Spleen (tissue), 11 donors: ENCODE measurements at regions not wholly inside any gene's neighbourhood (a gene's known extent, or its start where the extent isn't known, plus 50 kb on each side); places are given as distances from the start of the nearest gene placed in this dataset.

Experiments
- DNase-seq: peaks from one replicate; pipeline ENCODE4 v3.0.0-alpha.2; 2020
- H3K27ac ChIP-seq, 8 donors: fragments of 200-600 bp; sonication (generic) in 7 of 8; 1 replicate in 4 of 8; 2 replicates in 4 of 8; pipeline versions ENCODE4 v1.5.0 to v1.8.0; 2016 to 2021; ENCODE audit warnings: inconsistent platforms in 4 of 8, mild to moderate bottlenecking in 4 of 8, moderate library complexity in 1 of 8
- H3K27me3 ChIP-seq, 7 donors: fragments of 200-600 bp; sonication (generic) in 6 of 7; replicated peaks in 1 of 7; 1 replicate in 4 of 7; 2 replicates in 3 of 7; pipeline versions ENCODE4 v1.5.0 to v1.8.0; 2016 to 2021; ENCODE audit warnings: inconsistent platforms in 3 of 7, mild to moderate bottlenecking in 1 of 7
- H3K36me3 ChIP-seq, 6 donors: fragments of 200-600 bp; sonication (generic) in 5 of 6; 1 replicate in 4 of 6; 2 replicates in 2 of 6; pipeline versions ENCODE4 v1.5.0 to v1.8.0; 2016 to 2021; ENCODE audit warnings: inconsistent platforms in 2 of 6
- H3K4me1 ChIP-seq, 6 donors: fragments of 200-600 bp; sonication (generic) in 5 of 6; 1 replicate in 3 of 6; 2 replicates in 3 of 6; pipeline versions ENCODE4 v1.5.0 to v1.8.0; 2016 to 2021; ENCODE audit warnings: inconsistent platforms in 3 of 6
- H3K4me3 ChIP-seq, 8 donors: fragments of 200-600 bp; sonication (generic) in 7 of 8; 1 replicate in 4 of 8; 2 replicates in 4 of 8; pipeline versions ENCODE4 v1.5.0 to v1.8.0; 2016 to 2021; ENCODE audit warnings: inconsistent platforms in 4 of 8, mild to moderate bottlenecking in 4 of 8, moderate library complexity in 2 of 8
- H3K9me3 ChIP-seq, 8 donors: fragments of 200-600 bp; sonication (generic) in 7 of 8; 1 replicate in 4 of 8; 2 replicates in 4 of 8; pipeline versions ENCODE4 v1.5.0 to v1.8.0; 2016 to 2021; ENCODE audit warnings: inconsistent platforms in 4 of 8
- POLR2A ChIP-seq, 3 donors: fragments of 450-650 bp; IDR thresholded peaks; one replicate each; pipeline ENCODE4 v1.5.1; 2017; ENCODE audit warnings: antibody characterized with exemption in 3 of 3, mild to moderate bottlenecking in 1 of 3
- POLR2AphosphoS5 ChIP-seq, 3 donors: sonication (generic); formaldehyde crosslinking; IDR thresholded peaks; one replicate each; pipeline ENCODE4 v1.5.1; 2017; ENCODE audit warnings: antibody characterized with exemption in 3 of 3
- WGBS, 5 donors: extraction: QIAGEN DNeasy Blood & Tissue Kit in 3 of 5; methylation state at CpG; one replicate each; pipeline versions ENCODE4 v1.1.5 to v1.1.7; 2013 to 2018; 5-methylcytosine and 5-hydroxymethylcytosine counted together
- intact Hi-C: fragments of 100-400 bp; cut with DNase I; formaldehyde crosslinking; loops from one replicate; pipeline ENCODE4 v1.15.0; 2023; ENCODE audit warnings: low total_unique reads
- TF ChIP-seq, protein P1 (sequence below), 11 experiments: fragments of 200-600 bp in 7 of 11; fragments of 450-650 bp in 4 of 11; sonication (generic) in 4 of 11; IDR thresholded peaks in 8 of 11; conservative IDR thresholded peaks in 3 of 11; 1 replicate in 7 of 11; 2 replicates in 4 of 11; pipeline versions ENCODE4 v1.4.0 to v1.8.0; 2016 to 2021; ENCODE audit warnings: antibody characterized with exemption in 11 of 11, inconsistent platforms in 4 of 11, mild to moderate bottlenecking in 1 of 11
- donor health status: healthy with polysubstance abuse.
- donor health status: DM: no; HTN: no; CAD: no; lungs with moderate emphysema.
- donor health status: DM: no; HTN: no; CAD: no.
- donor health status: Bipolar disorder and iron deficiency.
- donor health status: healthy.
- donor health status: DM: no; HTN: no; CAD: no.
- donor health status: DM: yes; HTN: yes; CAD: no.

DNA sequence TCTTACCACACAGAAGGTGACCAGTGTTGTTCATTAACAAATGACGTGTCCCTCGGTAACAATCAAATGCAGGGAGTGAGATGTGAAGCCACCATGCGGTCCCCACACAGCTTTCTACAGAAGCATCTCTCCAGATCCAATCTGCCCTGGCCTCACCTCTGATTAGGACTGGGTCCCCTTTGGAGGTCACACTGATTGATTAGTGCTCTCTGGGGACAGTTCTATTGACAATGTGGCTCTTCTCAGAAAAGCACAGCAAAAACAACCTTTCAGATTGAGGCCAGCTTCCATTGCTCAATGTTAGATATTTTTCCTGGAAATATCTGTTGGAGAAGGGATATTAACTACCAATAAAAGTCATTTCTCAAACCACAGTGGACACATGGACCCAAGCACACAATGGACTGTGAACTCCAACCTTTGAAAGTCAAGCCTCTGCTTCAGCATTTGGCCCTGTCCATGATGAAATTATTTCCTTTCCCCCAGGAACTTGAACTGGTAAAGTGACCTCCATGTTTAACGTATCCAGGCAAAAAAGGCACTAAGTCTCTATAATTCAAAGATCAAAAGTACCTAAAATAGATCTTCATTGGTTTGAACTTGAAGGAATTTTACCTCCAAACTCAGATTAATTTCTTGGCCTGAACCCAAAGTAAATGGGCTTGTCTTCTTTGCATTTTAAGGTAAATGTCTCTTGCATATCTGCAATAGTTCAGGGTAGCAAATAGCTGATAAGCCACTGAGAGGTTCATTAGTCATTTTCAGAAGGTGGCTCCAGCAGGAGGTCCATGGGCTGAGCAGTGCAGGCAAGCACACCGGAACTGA is 118.5 kb downstream of the FOXA2 start:
- Histone ChIP-seq H3K27me3 (peaks cover 0 to 10% (median 0%) of the 10 kb centered on the region in 7 donors), H3K36me3 (no peaks in the 10 kb centered on the region), H3K4me3 (no peak overlapping the region), H3K9me3 (no peaks in the 10 kb centered on the region), H3K27ac (no peak overlapping the region), H3K4me1 (no peaks in the 10 kb centered on the region)
- TF ChIP-seq POLR2AphosphoS5 (IDR thresholded peaks at IDR 0.05) (no peak), POLR2A (IDR thresholded peaks at IDR 0.05) (no peak)
- TF ChIP-seq, protein P1, sequence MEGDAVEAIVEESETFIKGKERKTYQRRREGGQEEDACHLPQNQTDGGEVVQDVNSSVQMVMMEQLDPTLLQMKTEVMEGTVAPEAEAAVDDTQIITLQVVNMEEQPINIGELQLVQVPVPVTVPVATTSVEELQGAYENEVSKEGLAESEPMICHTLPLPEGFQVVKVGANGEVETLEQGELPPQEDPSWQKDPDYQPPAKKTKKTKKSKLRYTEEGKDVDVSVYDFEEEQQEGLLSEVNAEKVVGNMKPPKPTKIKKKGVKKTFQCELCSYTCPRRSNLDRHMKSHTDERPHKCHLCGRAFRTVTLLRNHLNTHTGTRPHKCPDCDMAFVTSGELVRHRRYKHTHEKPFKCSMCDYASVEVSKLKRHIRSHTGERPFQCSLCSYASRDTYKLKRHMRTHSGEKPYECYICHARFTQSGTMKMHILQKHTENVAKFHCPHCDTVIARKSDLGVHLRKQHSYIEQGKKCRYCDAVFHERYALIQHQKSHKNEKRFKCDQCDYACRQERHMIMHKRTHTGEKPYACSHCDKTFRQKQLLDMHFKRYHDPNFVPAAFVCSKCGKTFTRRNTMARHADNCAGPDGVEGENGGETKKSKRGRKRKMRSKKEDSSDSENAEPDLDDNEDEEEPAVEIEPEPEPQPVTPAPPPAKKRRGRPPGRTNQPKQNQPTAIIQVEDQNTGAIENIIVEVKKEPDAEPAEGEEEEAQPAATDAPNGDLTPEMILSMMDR (IDR thresholded peaks at IDR 0.05 in 8 of 11, conservative IDR thresholded peaks at IDR 0.05 in 3 of 11) = no peak
- 73 to 81% (median 76%) methylated on average over 5 of the region's 5 CpGs for WGBS, 5 donors
- DNase-seq = no peak
- intact Hi-C loops = no loop called here

DNA sequence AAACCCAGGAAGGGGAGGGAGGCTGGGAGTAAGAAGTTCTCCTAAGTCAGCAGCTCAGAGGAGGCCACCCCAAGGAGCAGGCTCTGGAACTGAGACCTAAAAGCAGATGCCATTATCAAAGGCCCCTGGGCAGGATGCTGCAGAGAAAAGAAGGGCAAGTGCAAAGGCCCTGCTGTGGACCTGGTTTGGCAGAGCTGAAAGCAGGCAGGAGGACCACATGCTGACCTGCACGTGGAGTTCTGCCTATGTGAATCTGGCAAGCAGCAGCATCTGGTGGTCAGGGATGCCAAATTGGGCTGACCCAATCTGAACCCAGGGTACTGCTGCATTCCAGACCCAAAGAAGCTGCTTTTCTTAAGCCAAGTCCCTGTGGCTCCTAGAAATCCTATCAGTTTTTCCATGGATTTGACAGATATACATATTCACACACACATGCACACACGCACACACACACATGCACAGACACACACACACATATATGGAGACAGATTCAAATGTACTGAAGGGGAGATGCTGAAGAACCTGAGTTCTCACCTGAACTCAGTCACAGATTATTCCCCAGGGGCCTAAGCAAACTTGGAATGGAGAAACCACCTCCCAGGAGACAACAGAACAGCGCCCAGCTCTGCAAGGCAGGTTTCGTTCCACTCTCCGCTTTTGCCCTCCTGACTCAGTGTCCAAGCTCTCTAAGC is 119.9 kb downstream of the FOXA2 start:
- Histone ChIP-seq H3K36me3 (no peaks in the 10 kb centered on the region), H3K27ac (no peak overlapping the region), H3K4me3 (no peak overlapping the region), H3K27me3 (peaks cover 0 to 10% (median 0%) of the 10 kb centered on the region in 7 donors), H3K4me1 (no peaks in the 10 kb centered on the region), H3K9me3 (no peaks in the 10 kb centered on the region)
- intact Hi-C loops = no loop called here
- no peak for DNase-seq
- WGBS, 5 donors = 86 to 91% (median 90%) methylated on average over 2 to 5 of the region's 5 CpGs
- TF ChIP-seq, protein P1 (IDR thresholded peaks at IDR 0.05 in 8 of 11, conservative IDR thresholded peaks at IDR 0.05 in 3 of 11) = no peak
- no peak for TF ChIP-seq POLR2A (IDR thresholded peaks at IDR 0.05)
- no peak for TF ChIP-seq POLR2AphosphoS5 (IDR thresholded peaks at IDR 0.05)

DNA sequence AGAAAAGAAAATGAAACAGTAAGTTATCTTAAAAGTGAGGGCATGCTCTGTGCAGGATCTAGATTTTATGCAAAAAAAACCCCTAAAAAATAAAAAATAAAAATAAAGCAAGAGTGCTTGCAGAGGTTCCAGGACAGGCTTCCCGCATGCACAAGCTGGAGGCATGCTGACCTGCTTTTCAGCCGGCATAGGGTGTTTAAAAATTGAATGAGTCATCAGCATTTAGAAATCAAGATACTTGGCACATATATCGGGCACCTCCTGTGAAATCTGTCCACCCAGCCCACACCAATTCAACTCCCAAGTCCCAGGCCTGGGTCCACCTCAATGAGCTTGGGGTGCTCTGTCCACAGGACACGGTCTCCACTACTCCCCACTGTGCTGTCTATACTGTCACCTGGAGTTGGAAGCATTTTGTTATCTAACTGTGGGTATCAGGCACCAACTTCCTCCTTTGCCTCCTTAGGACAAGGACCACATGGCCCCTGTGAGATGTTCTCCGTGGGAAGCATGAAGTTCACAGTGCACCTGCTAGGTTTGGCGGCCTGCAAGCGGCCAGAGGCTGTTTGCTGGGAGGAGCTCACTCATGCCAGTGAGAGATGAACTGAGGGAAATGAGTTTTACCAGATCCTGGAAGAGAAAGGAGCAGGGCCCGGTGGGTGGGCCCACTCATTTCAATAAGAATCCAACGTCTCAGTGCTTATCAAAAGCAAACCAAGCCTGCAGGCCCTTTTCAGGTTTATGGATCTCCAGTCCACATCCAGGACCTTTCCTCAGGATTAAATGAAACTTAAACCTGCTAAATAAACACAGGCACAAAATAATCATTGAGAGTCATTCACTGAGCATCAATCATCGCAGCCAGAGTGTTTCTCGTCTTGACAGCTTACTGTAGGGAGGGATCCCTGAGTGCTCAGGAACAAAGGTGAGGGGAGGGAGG is 121.1 kb downstream of the FOXA2 start:
- H3K27me3 ChIP-seq = peaks cover 0 to 10% (median 0%) of the 10 kb centered on the region in 7 donors
- no peaks in the 10 kb centered on the region for H3K9me3 ChIP-seq
- DNase-seq = no peak
- 61 to 72% (median 65%) methylated on average over 11 of the region's 11 CpGs for WGBS, 5 donors
- no peaks in the 10 kb centered on the region for H3K4me1 ChIP-seq
- intact Hi-C loops = no loop called here
- TF ChIP-seq POLR2AphosphoS5 (IDR thresholded peaks at IDR 0.05) (no peak), POLR2A (IDR thresholded peaks at IDR 0.05) (no peak)
- TF ChIP-seq, protein P1 (IDR thresholded peaks at IDR 0.05 in 8 of 11, conservative IDR thresholded peaks at IDR 0.05 in 3 of 11) = no peak
- H3K36me3 ChIP-seq = no peaks in the 10 kb centered on the region
- H3K4me3 ChIP-seq = no peak overlapping the region
- H3K27ac ChIP-seq = no peak overlapping the region
